Sigmoid colon (tissue), 6 donors: ENCODE measurements at regions not wholly inside any gene's neighbourhood (a gene's known extent, or its start where the extent isn't known, plus 50 kb on each side); places are given as distances from the start of the nearest gene placed in this dataset.

Experiments used
- DNase-seq: peaks from one replicate; pipeline ENCODE4 v3.0.0-alpha.2; 2019
- H3K27ac ChIP-seq, 4 donors: fragments of 200-600 bp; sonication (generic); one replicate each; pipeline ENCODE4 v1.5.1; 2016 to 2019; ENCODE audit warnings: mild to moderate bottlenecking in 1 of 4
- H3K27me3 ChIP-seq, 3 donors: fragments of 200-600 bp; sonication (generic); one replicate each; pipeline ENCODE4 v1.5.1; 2019; ENCODE audit warnings: mild to moderate bottlenecking in 1 of 3
- H3K36me3 ChIP-seq, 4 donors: fragments of 200-600 bp; sonication (generic); one replicate each; pipeline ENCODE4 v1.5.1; 2016 to 2019
- H3K4me1 ChIP-seq, 4 donors: fragments of 200-600 bp; sonication (generic); one replicate each; pipeline ENCODE4 v1.5.1; 2017 to 2019
- H3K4me3 ChIP-seq, 4 donors: fragments of 200-600 bp; sonication (generic); one replicate each; pipeline ENCODE4 v1.5.1; 2017 to 2019; ENCODE audit warnings: mild to moderate bottlenecking in 2 of 4, moderate library complexity in 1 of 4
- H3K9me3 ChIP-seq, 4 donors: fragments of 200-600 bp in 3 of 4; sonication (generic) in 3 of 4; one replicate each; pipeline versions ENCODE4 v1.5.1 to v1.6.1; 2013 to 2019
- EP300 ChIP-seq, 4 donors: sonication (generic); formaldehyde crosslinking; IDR thresholded peaks; one replicate each; pipeline ENCODE4 v1.6.1; 2017; ENCODE audit warnings: antibody characterized with exemption in 4 of 4
- POLR2A ChIP-seq, 2 donors: fragments of 450-650 bp; IDR thresholded peaks; one replicate each; pipeline ENCODE4 v1.6.1; 2016; ENCODE audit warnings: antibody characterized with exemption in 2 of 2, mild to moderate bottlenecking in 2 of 2, moderate library complexity in 2 of 2
- POLR2AphosphoS5 ChIP-seq, 4 donors: sonication (generic); formaldehyde crosslinking; IDR thresholded peaks; one replicate each; pipeline ENCODE4 v1.6.1; 2017; ENCODE audit warnings: antibody characterized with exemption in 4 of 4
- WGBS, 2 donors: extraction: QIAGEN DNeasy Blood & Tissue Kit; methylation state at CpG; one replicate each; pipeline ENCODE4 v1.1.7; 2013; 5-methylcytosine and 5-hydroxymethylcytosine counted together
- intact Hi-C: fragments of 100-400 bp; cut with DNase I; formaldehyde crosslinking; loops from one replicate; pipeline ENCODE4 v1.15.1; 2023
- TF ChIP-seq, protein P1 (sequence below), 4 experiments: fragments of 450-650 bp in 3 of 4; fragments of 200-600 bp in 1 of 4; IDR thresholded peaks; one replicate each; pipeline ENCODE4 v1.5.1; 2016 to 2019; ENCODE audit warnings: antibody characterized with exemption in 4 of 4, mild to moderate bottlenecking in 3 of 4, moderate library complexity in 2 of 4
- donor health status: healthy with polysubstance abuse.
- donor health status: healthy.

DNA sequence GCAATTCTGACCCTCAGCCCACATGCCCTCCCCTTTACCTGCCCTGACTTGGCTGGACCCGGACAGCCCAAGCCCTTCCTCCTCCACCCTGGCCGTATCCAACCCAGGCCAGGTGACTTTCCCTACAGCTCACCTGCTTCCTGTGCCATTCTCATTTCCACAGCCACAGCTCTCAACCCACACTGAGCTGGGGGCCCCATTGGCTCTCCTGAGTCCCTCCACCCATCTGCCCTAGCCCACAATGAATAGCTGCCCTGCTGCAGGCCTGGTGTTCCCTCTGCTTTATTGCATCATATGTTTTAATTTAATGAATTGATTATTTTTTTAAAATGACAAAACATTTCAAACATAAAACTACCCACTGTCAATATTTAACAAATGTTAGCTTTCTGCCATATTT is 118.5 kb upstream of the BACH2 start:
- Histone ChIP-seq H3K27ac (no peak overlapping the region), H3K27me3 (no peaks in the 10 kb centered on the region), H3K4me3 (no peak overlapping the region), H3K36me3 (no peaks in the 10 kb centered on the region), H3K9me3 (no peaks in the 10 kb centered on the region), H3K4me1 (peaks cover 0 to 10% (median 8%) of the 10 kb centered on the region in 4 donors)
- intact Hi-C loops, result no loop called here
- 45 to 79% methylated on average over 2 of the region's 2 CpGs for WGBS, 2 donors
- DNase-seq, result no peak
- TF ChIP-seq POLR2AphosphoS5 (IDR thresholded peaks at IDR 0.05), result no peak
- TF ChIP-seq EP300 (IDR thresholded peaks at IDR 0.05), result no peak
- TF ChIP-seq, protein P1, sequence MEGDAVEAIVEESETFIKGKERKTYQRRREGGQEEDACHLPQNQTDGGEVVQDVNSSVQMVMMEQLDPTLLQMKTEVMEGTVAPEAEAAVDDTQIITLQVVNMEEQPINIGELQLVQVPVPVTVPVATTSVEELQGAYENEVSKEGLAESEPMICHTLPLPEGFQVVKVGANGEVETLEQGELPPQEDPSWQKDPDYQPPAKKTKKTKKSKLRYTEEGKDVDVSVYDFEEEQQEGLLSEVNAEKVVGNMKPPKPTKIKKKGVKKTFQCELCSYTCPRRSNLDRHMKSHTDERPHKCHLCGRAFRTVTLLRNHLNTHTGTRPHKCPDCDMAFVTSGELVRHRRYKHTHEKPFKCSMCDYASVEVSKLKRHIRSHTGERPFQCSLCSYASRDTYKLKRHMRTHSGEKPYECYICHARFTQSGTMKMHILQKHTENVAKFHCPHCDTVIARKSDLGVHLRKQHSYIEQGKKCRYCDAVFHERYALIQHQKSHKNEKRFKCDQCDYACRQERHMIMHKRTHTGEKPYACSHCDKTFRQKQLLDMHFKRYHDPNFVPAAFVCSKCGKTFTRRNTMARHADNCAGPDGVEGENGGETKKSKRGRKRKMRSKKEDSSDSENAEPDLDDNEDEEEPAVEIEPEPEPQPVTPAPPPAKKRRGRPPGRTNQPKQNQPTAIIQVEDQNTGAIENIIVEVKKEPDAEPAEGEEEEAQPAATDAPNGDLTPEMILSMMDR (IDR thresholded peaks at IDR 0.05), result no peak
- no peak for TF ChIP-seq POLR2A (IDR thresholded peaks at IDR 0.05)

DNA sequence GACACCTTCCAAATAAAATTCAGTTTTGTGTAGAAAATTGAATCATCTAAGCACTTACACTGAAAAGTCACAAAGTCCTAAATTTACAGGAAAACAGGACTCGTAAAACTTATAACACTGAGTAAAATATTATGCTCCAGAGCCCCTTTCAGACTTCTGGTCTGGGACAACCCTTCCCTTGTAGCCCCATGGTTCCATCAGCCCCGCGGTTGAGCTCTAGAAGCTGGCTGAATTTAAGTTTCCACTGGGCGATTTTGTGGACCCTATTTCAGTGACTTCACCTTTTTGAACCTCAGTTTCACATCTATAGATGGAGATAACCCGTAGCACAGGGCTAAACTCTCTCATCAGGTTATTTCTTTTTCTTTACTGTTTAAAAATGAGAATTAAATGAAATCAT is 117.7 kb upstream of the BACH2 start:
- Histone ChIP-seq H3K36me3 (no peaks in the 10 kb centered on the region), H3K4me1 (peaks cover 0 to 10% (median 8%) of the 10 kb centered on the region in 4 donors), H3K9me3 (no peaks in the 10 kb centered on the region), H3K4me3 (no peak overlapping the region), H3K27me3 (no peaks in the 10 kb centered on the region), H3K27ac (no peak overlapping the region)
- intact Hi-C loops, result no loop called here
- 60 to 61% methylated on average over 5 of the region's 5 CpGs for WGBS, 2 donors
- TF ChIP-seq, protein P1 (IDR thresholded peaks at IDR 0.05), result no peak
- TF ChIP-seq EP300 (IDR thresholded peaks at IDR 0.05) (no peak), POLR2A (IDR thresholded peaks at IDR 0.05) (no peak), POLR2AphosphoS5 (IDR thresholded peaks at IDR 0.05) (no peak)
- no peak for DNase-seq

DNA sequence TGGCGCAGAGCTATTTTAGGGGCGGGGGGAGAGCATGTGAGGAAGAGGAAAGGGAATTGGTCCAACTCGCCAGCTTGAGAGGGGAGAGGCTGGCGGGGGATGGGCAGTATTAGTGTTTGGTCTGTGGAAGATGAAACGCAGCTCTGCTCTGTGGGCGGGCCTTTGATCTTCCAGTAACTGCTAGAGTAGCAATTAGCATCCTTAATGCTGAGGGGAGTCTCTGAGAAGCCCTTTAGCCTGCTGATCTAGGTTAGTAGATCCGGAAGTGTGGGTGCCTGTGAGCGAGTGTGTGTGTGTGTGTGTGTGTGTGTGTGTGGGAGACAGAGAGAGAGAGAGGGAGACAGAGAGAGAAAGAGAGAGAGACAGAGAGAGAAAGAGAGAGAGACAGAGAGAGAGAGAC is 117.2 kb upstream of the BACH2 start:
- Histone ChIP-seq H3K4me3 (peak overlapping the region in 2 of 4 donors; percentile 34), H3K27ac (no peak overlapping the region), H3K36me3 (no peaks in the 10 kb centered on the region), H3K27me3 (no peaks in the 10 kb centered on the region), H3K9me3 (no peaks in the 10 kb centered on the region), H3K4me1 (peaks cover 0 to 10% (median 8%) of the 10 kb centered on the region in 4 donors)
- WGBS, 2 donors, result 1 to 4% methylated on average over 8 of the region's 8 CpGs
- TF ChIP-seq, protein P1 (IDR thresholded peaks at IDR 0.05), result no peak
- TF ChIP-seq POLR2A (IDR thresholded peaks at IDR 0.05), result no peak
- intact Hi-C loops, result no loop called here
- no peak for DNase-seq

DNA sequence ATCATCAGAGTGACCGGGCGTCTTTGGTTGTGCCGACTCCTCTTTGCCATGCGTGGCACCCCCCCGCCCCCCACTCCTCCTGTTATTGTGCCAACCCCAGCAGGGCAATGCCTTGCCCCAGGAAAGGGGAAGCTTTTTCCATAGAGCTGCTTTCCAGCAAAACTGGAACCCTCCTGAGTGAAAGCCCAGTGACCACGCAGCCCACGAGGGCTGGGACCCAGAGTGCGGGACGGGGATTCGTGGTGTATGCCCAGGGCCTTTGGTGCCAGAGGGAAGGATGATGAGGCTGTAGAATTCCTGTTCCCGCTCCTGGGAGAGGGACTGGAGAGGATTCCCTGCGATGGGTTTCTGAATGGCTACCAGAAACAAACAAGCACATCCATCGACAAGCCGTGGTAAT is 116.8 kb upstream of the BACH2 start:
- WGBS, 2 donors, result 59 to 66% methylated on average over 14 of the region's 14 CpGs
- TF ChIP-seq POLR2A (IDR thresholded peaks at IDR 0.05) (no peak), EP300 (IDR thresholded peaks at IDR 0.05) (no peak), POLR2AphosphoS5 (IDR thresholded peaks at IDR 0.05) (no peak)
- TF ChIP-seq, protein P1 (IDR thresholded peaks at IDR 0.05), result no peak
- H3K27me3 ChIP-seq, result no peaks in the 10 kb centered on the region
- intact Hi-C loops, result no loop called here
- H3K9me3 ChIP-seq, result no peaks in the 10 kb centered on the region
- H3K27ac ChIP-seq, result no peak overlapping the region
- peak overlapping the region in 2 of 4 donors; percentile 34 for H3K4me3 ChIP-seq
- H3K4me1 ChIP-seq, result peaks cover 0 to 10% (median 8%) of the 10 kb centered on the region in 4 donors
- DNase-seq, result no peak
- no peaks in the 10 kb centered on the region for H3K36me3 ChIP-seq
